ENCODE measurements at regions not wholly inside any gene's neighbourhood (a gene's known extent, or its start where the extent isn't known, plus 50 kb on each side); places are given as distances from the start of the nearest gene placed in this dataset.

- DNase-seq (no peak), ATAC-seq (ENCODE audit: poor library complexity) (no peak)
- Mint-ChIP-seq H3K4me1 (ENCODE audit: low read depth) (no peaks in the 10 kb centered on the region), H3K36me3 (ENCODE audit: low read depth) (no peaks in the 10 kb centered on the region), H3K27ac (no peak overlapping the region), H3K9me3 (no peaks in the 10 kb centered on the region), H3K27me3 (peaks cover 9% of the 10 kb centered on the region), H3K4me3 (no peak overlapping the region)
- Histone ChIP-seq H3K4me3 (ENCODE audit: low read length) (no peak overlapping the region), H3K36me3 (ENCODE audit: insufficient read depth, low read length) (no peaks in the 10 kb centered on the region), H3K4me1 (ENCODE audit: insufficient read depth, low read length) (no peaks in the 10 kb centered on the region), H3K9me3 (ENCODE audit: control insufficient read depth in 1 of 2, insufficient read depth in 1 of 2, low read length in 2 of 2) (no peaks in the 10 kb centered on the region), H3K27ac (ENCODE audit: low read depth in 1 of 2, low read length in 2 of 2) (no peak overlapping the region), H3K27me3 (ENCODE audit: control insufficient read depth in 1 of 2, insufficient read depth in 2 of 2, low read length in 2 of 2) (no peaks in the 10 kb centered on the region)
- intact Hi-C loops (cut with DNase I, micrococcal nuclease), result no loop called here
- TF ChIP-seq CTCF (IDR thresholded peaks at IDR 0.05), result no peak
- CTCF ChIA-PET, result no interaction called here
- POLR2A ChIA-PET, result no interaction called here
These were observed 325.6 kb downstream of the SEC23A start for GRCh38 chr14:38777401-38777800.

GRCh38 chr14:38775986-38776385 lies 327.0 kb downstream of the SEC23A start:
- no peak overlapping the region for H3K4me3 Mint-ChIP-seq
- Histone ChIP-seq H3K4me3 (ENCODE audit: low read length) (no peak overlapping the region), H3K36me3 (ENCODE audit: insufficient read depth, low read length) (no peaks in the 10 kb centered on the region), H3K27me3 (ENCODE audit: control insufficient read depth in 1 of 2, insufficient read depth in 2 of 2, low read length in 2 of 2) (no peaks in the 10 kb centered on the region), H3K9me3 (ENCODE audit: control insufficient read depth in 1 of 2, insufficient read depth in 1 of 2, low read length in 2 of 2) (no peaks in the 10 kb centered on the region), H3K4me1 (ENCODE audit: insufficient read depth, low read length) (no peaks in the 10 kb centered on the region), H3K27ac (ENCODE audit: low read depth in 1 of 2, low read length in 2 of 2) (no peak overlapping the region)
- no peak for TF ChIP-seq CTCF (IDR thresholded peaks at IDR 0.05)
- H3K36me3 Mint-ChIP-seq (ENCODE audit: low read depth), result no peaks in the 10 kb centered on the region
- peaks cover 9% of the 10 kb centered on the region for H3K27me3 Mint-ChIP-seq
- no peaks in the 10 kb centered on the region for H3K9me3 Mint-ChIP-seq
- no peaks in the 10 kb centered on the region for H3K4me1 Mint-ChIP-seq (ENCODE audit: low read depth)
- intact Hi-C loops (cut with DNase I, micrococcal nuclease), result no loop called here
- DNase-seq (no peak), ATAC-seq (ENCODE audit: poor library complexity) (no peak)
- ChIA-PET POLR2A (no interaction called here), CTCF (no interaction called here)
- no peak overlapping the region for H3K27ac Mint-ChIP-seq

GRCh38 chr14:38774162-38774561 lies 328.9 kb downstream of the SEC23A start:
- Histone ChIP-seq H3K9me3 (ENCODE audit: control insufficient read depth in 1 of 2, insufficient read depth in 1 of 2, low read length in 2 of 2) (no peaks in the 10 kb centered on the region), H3K4me3 (ENCODE audit: low read length) (no peak overlapping the region), H3K27ac (ENCODE audit: low read depth in 1 of 2, low read length in 2 of 2) (no peak overlapping the region), H3K27me3 (ENCODE audit: control insufficient read depth in 1 of 2, insufficient read depth in 2 of 2, low read length in 2 of 2) (no peaks in the 10 kb centered on the region), H3K36me3 (ENCODE audit: insufficient read depth, low read length) (no peaks in the 10 kb centered on the region), H3K4me1 (ENCODE audit: insufficient read depth, low read length) (no peaks in the 10 kb centered on the region)
- POLR2A ChIA-PET, result no interaction called here
- no peaks in the 10 kb centered on the region for H3K9me3 Mint-ChIP-seq
- no peak for TF ChIP-seq CTCF (IDR thresholded peaks at IDR 0.05)
- H3K27me3 Mint-ChIP-seq, result peaks cover 9% of the 10 kb centered on the region
- intact Hi-C loops (cut with DNase I, micrococcal nuclease), result no loop called here
- H3K27ac Mint-ChIP-seq, result no peak overlapping the region
- DNase-seq, result no peak
- CTCF ChIA-PET, result no interaction called here
- no peak for ATAC-seq (ENCODE audit: poor library complexity)
- H3K4me1 Mint-ChIP-seq (ENCODE audit: low read depth), result no peaks in the 10 kb centered on the region
- no peak overlapping the region for H3K4me3 Mint-ChIP-seq
- no peaks in the 10 kb centered on the region for H3K36me3 Mint-ChIP-seq (ENCODE audit: low read depth)
